ENCODE measurements at regions not wholly inside any gene's neighbourhood (a gene's known extent, or its start where the extent isn't known, plus 50 kb on each side); places are given as distances from the start of the nearest gene placed in this dataset.

GRCh38 chr1:82299056-82299455 lies 498.3 kb downstream of the ADGRL2 start:
- DNase-seq, result no peak

DNA sequence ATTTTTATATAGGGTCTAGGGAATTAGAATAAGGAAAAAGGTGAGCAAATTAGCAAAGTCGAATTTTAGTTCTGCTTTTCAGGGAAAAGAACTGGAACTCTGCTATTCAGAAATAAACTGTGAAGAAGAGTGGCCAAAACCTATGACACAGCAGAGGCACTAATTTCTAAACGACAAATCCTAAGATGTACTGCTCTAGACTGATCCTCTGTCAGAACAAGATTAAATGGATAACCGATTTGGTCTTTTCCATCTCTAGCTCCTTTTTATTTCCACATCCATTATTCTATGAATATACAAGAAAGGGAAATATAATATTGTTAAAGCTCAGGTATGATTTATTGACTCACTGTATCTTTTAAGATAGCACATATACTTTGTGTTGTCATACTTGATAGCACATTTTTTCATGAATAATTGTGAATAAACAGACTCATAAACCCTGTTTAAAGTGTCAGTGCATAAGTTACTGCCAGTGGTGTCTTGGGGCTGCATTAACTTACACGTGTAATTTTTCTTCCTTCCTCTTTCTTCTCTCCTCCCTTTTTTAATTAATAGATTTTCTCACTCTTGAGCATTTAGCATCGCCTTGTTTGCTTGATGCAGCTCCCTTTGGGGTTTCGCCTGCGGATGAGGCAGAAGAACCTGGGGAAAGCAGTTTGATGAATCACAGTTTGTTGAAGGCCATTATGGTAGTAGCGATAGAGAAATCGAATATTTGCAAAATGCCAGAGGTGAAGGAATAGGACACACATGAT lies 496.6 kb downstream of the ADGRL2 start:
- no peak for DNase-seq

DNA sequence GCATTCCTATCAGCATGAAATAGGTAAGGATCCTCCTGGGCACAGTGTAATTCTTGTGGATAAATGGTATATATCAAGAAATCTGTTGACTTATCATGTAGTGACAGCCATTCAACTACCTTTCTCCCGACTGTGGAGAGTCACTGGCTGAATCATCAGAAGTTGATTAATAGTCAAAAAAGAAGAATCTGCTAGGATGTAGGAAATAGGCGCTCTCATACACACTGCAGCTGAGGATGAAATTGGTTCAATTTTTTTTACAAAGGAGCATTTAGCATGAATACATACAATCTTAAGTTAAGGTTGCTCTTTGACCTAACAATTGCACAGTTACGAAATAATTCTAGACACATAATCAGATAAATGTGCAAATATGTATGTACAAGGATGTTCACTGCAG lies 486.8 kb downstream of the ADGRL2 start:
- no peak for DNase-seq

DNA sequence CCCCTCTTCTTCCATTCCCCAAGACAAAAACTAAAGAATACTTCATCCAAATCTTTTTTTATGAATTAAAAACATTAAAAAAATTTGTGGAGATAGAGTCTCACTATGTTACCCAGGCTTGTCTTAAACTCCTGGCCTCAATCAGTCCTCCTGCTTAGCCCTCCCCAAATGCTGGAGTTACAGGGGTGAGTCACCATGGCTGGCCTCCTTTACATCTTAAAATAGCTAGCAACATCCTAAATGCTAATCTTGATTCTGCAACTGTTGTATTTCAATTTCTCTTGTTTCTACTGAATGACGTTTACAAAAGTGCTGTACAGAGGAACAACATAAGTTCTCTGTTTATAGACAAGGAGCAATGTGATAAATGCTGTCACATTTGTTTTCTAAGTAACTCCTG lies 483.5 kb downstream of the ADGRL2 start:
- no peak for DNase-seq

DNA sequence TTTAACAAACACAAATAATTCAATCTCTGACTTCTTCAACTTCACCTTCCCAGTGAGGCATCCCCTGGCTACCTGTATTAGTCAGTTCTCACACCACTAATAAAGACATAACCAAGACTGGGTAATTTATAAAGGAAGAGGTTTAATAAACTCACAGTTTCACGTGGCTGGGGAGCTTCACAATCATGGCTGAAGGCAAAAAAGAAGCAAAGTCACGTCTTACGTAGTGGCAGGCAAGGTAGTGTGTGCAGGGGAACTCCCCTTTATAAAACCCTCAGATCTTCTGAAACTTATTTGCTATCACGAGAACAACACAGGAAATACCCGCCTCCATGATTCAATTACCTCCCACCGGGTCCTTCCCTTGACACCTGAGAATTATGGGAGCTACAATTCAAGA lies 478.5 kb downstream of the ADGRL2 start:
- no peak for DNase-seq

DNA sequence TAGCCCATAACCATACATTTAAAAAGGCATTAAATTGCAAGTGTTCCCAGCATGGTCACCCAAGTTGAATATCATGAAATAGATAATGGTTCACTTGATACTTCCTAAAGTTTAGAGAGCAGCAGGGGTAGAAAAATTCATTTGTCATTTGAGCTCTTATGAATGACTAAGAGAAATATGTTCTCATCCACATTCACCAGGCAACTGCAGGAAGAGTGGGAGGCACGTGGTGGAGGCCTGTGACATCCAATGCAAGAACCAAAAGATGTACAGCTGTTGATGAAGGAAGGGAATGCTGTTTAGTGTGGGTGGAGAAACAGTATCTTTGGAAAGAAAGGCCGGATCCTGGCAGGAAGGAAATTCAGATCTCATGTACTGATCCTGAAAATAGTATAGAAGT lies 473.1 kb downstream of the ADGRL2 start:
- DNase-seq, result no peak

- no peak for DNase-seq
Observed at GRCh38 chr1:82269431-82269830, 468.7 kb downstream of the ADGRL2 start.

- DNase-seq, result no peak
Observed at GRCh38 chr1:82268826-82269225, 468.1 kb downstream of the ADGRL2 start.

DNA sequence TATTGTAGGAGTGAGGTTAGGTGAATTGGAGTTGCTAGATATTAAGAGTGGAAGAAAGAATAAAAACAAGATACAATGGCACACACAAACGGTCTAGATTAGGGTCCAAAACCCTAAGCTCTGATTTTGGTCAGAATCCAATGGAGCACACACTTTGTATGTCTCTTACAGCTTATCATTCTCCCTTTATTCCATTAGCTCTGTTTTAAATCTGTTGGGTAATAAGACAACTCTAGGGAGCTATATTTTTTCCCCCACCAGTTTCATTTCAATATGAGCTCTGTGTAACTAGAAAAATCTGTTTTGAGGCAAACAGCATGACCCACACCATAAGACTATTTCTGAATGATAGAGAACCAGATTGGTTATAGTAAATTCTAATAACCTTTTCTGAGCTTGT lies 465.6 kb downstream of the ADGRL2 start:
- DNase-seq, result no peak

- DNase-seq, result no peak
Observed at GRCh38 chr1:82265436-82265835, 464.7 kb downstream of the ADGRL2 start.

DNA sequence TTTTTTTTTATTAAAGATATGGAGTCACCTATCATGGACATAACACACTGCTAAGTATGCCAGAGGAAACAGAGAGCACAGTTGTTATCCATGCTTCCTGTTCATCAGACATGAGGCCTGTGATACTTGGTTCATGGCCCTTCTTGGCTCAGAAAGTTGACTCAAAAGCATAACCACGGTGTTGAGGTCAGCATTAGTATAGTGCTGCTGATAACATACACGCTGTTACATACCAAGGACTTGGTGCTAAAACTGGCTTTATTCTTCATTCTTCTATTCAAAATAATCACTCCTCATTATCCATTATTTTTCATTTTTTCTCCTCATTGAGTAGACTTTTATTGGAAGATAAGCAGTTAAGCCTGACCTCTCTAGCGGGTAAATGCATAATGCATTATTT lies 464.1 kb downstream of the ADGRL2 start:
- DNase-seq, result no peak

DNA sequence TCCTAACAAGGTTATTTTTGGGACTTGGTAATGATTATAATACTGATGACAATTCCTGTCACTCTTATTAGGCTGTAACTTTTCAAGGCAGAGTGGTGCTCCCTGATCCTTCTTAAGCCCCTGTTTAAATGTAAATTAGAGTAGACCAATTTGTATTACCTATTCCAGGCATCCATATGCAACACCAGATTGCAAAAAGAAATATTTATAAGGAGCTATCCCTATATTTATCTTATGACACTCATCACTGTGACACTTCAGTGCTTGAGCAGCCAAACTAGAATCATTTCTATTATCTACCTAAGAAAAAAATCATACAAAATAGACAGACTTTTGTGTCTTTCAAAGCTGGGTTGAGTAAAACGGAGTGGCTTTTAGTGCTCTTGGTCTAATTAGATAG lies 462.7 kb downstream of the ADGRL2 start:
- no peak for DNase-seq

DNA sequence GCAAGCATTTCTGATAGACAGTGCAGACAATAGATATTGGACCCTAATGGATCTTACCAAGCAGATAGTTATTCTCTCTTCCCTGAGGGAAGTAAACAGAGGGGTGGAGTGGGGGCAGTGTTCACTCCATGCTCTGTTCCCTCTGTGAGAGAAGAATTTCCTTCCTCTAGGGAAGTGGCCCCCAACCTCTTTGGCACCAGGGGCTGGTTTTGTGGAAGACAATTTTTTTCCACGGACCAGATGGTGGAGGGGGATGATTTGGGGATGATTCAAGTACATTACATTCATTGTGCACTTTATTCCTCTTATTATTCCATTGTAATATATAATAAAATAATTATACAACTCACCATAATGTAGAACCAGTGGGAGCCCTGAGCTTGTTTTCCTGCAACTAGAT lies 459.9 kb downstream of the ADGRL2 start:
- no peak for DNase-seq

GRCh38 chr1:82260051-82260450 lies 459.3 kb downstream of the ADGRL2 start:
- DNase-seq, result no peak

DNA sequence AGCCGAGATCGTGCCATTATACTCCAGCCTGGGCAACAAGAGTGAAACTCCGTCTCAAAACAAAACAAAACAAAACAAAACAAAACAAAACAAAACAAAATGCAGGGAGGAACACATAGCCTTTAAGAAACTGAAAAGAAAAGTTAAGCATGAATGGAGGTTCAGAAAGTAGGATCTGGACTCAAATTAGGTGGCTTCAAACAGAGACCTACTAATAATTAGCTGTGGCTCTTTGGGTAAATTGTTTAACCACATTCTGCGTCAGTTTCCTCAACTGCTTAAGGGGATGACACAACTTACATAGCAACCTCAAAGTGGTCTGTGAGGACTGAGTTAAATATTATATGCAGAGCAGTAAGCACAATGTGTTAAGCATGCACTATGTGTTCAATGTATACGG lies 458.2 kb downstream of the ADGRL2 start:
- DNase-seq, result no peak

DNA sequence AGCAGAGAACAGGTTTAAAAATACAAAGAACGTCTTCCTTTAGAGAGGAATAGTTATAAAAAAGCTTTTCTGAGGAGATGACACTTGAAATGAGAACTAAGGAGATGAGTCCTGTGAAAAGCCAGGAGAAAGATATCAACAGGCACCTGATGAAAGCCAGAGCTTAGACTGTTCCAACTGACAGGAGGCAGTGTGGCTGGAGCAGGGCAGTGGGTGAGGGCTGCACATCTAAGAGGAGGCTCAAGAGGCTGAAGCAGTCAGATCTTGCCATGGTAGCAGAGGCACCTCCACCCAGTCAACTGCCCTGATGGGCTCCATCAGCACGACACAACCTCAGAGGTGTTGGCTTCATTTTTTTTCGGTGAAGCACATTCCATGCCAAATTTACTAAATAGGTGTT lies 445.3 kb downstream of the ADGRL2 start:
- DNase-seq, result no peak

DNA sequence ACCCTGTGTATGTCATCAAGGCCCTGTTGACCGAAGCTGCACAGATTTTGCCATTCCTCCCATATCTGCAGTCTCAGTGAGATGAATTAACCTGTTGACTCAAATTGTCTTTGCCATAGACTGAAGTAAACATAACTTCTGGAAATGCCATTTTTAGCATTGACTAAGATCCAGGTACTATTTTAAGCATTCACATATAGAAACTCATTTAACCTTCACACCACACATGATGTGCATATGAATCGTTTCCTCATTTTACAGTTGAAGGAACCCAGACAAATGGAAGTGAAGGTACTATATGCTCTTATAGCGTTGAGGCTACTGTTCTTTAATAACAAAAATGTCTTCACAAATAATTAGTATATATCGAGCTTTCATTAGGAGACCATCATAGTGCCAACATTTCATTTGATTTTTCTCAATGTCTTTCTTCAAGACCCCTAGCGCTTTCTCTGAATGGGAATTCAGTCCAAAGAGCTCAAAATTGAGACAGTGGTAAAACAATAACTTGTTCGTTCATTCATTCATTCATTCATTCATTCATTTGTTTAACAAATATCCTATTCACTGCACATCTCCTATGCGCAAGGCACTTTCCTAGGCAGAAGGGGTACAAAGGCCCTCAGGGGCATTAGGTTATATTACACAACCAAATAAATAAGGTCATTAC lies 444.7 kb downstream of the ADGRL2 start:
- DNase-seq, result no peak

DNA sequence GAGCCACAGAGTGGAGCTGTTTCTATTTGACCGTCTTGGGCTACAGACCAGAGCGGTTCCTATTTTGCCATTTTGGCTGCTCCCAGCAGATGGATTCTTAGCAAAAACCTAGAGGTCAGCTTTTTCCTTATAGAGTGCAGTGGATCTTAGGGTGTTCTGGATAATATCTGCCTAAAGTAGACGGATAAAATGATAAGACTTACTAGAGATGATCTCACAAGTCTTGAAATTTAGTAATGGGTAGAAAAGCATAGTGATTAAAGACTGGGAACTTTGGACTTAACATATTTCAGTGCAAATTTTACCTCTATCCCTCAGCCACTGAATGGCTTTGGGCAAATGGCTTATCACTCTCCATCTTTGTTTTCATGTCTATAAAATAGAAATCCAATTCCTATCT lies 439.8 kb downstream of the ADGRL2 start:
- no peak for DNase-seq

DNA sequence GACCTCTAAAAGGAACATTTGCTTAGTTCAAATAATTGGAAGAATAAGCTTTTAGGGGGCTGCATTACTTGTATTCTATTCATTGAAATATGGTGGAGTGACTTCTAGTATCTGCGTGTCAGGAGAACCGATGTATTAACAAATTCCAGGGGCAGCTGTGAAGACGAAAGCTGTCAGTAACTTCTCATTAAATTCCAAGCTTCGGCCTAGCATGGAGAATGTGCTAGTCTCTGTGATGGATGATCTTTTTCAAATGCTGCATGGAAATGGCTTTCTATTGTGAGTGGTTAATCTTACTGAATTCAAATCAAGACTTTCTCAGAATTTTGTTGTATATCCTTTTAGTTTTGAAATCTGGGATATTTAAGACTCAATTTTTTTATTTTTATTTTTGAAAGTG lies 429.9 kb downstream of the ADGRL2 start:
- no peak for DNase-seq

DNA sequence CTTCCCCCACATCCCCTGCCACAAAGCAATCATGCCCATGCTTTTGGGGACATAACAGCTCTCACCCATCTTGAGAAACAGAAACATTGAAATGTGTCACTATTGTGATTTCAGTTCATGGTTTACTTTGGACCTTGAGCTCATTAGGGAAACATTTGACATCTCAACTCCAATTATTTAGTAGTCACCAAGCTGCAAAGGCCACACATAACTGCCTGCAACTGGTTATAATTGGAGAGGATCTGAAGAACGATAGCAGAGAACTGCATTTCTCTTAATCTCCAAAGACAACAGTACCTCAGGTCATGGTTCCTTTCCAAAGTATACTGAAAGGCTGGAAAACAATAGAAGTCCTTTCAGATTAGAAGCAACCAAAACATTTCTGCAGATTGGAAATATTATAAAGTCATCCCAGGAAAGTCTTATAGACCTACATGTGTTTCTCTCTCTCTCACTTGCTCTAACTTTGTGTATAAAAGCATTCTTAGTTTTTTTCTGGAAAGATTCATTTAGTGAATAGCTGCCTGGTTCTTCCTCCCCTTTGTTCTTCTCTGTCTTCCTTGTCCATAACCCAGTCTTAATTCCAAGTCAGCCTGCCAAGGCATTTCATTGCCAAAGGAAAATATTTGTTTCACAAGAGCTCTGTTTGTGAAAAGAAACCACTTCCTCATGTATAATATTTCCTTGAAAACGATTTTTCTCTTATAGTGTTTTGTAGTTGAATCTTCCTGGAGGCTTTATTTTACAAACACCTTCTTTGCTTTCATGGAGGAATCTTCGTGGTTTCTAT lies 426.8 kb downstream of the ADGRL2 start:
- no peak for DNase-seq

DNA sequence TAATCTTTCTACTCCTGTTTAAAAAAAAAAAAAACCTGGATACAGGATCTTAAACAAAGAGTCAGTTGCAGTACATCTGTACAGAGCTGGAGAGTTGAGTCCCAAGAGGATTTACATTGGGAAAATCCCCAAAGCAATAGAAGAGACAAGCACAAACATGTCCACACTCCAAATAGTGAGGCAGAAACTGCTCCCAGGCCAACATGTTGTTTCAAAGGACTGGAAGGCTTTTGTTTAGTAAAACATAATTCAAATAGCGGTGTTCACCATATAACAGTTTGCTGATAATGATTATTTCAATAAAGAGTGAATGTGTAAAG lies 425.4 kb downstream of the ADGRL2 start:
- DNase-seq, result no peak

DNA sequence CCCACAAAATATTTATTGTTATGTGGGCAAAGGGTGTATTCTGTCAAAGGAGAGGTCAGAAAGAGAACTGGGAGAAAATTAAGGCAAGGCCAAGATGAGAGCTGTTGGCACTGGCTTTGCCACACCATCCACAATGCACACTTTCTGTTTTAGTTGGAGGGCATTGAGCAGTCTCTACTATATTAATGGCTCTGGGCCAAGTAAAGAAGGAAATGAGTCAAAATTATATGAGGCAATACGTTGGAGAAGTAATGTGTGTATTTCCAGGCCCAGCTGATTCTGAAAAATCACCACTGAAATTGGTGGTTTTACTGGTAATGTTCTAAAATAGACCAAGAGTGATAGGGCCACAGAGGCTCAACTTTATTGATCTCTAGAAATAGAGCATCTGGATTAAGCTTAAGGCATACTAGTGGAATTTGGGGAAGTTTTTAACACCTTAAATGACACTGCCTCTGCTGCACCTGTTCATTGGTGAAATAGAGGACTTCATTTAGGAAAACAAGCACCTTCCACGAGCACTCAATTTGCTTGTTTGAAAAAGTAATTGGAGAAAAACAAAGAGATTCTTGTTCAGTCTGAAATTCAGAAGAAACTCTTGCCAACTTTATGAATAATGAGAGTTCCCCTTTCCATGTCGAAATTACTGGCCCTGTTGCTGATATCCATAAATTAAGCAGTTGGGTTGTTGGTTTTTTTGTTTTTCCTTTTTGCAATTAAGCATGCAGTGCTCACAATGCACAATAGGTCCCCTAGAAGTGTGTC lies 424.9 kb downstream of the ADGRL2 start:
- DNase-seq, result no peak

DNA sequence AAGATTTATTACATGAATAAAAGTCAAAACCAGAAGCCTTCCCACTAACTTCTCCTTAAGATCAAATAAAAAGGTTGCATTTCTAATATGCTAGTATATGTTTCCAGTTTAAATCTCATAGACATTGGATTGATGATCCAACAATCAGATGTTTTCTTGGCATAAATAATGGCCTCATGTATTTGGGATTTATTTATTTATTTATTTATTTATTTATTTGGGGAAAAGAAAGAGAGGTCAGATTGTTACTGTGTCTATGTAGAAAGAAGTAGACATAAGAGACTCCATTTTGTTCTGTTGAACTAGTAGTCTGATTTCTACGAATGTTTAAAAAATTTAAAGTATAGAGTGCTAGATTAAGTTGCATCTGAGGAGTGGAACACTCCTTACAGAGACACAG lies 422.4 kb downstream of the ADGRL2 start:
- DNase-seq, result no peak

DNA sequence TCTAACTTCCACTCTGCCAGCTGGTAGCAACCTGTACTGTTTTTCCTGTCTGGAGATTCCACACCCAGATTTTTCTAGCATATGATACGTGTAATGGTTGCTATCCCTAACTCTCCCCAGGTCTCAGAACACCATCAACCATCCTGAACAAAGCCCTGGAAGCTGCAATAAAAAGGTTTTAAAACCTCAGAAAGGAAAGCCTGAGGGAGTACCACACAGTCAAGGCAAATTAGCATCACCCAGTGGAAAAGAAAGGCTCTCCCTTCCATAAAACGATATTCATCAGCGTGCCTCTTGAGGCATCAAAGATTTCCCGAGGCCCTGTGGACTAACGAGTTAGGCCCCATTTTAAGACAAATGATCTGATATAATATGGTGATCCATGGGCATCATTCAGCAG lies 421.0 kb downstream of the ADGRL2 start:
- no peak for DNase-seq
